Common myeloid progenitor, CD34-positive (primary cell): ENCODE measurements at regions not wholly inside any gene's neighbourhood (a gene's known extent, or its start where the extent isn't known, plus 50 kb on each side); places are given as distances from the start of the nearest gene placed in this dataset.
"Not testable (repeated sequence)": the region's sequence is repeated elsewhere in the genome, so short reads cannot be mapped to it uniquely, and the experiment has no call there.

ENCODE experiments used
- CTCF ChIA-PET: fragments of 350-600 bp; sonication (Branson Sonifier 250); formaldehyde crosslinking; loops from one replicate; lab custom pipeline; 2021; ENCODE audit warnings: antibody characterized with exemption; lab: Charles Lee
- POLR2A ChIA-PET: fragments of 350-600 bp; sonication (Branson Sonifier 250); formaldehyde crosslinking; loops from one replicate; lab custom pipeline; 2021; ENCODE audit warnings: antibody characterized with exemption; lab: Charles Lee
- DNase-seq, 3 donors: peaks; one replicate each; pipeline versions ENCODE4 v3.0.0 to v3.0.0-alpha.2; 2013
- H3K27ac ChIP-seq, 2 experiments: 1 replicate in 1 of 2; 2 replicates in 1 of 2; pipeline ENCODE4 v1.7.0; 2013; ENCODE audit warnings: inconsistent platforms in 2 of 2, low read length in 2 of 2, mild to moderate bottlenecking in 2 of 2, low read depth in 1 of 2, moderate library complexity in 1 of 2; ENCODE audit not compliant: severe bottlenecking in 2 of 2, insufficient read depth in 1 of 2, poor library complexity in 1 of 2
- H3K27me3 ChIP-seq, 5 experiments: replicated peaks in 2 of 5; 1 replicate in 3 of 5; 2 replicates in 2 of 5; pipeline versions ENCODE4 v1.6.1 to v1.7.0; 2013; ENCODE audit warnings: low read length in 4 of 5, mild to moderate bottlenecking in 2 of 5, moderate library complexity in 2 of 5, inconsistent platforms in 1 of 5; ENCODE audit not compliant: insufficient read depth in 5 of 5, control insufficient read depth in 4 of 5
- H3K36me3 ChIP-seq, 4 experiments: 1 replicate in 2 of 4; 2 replicates in 2 of 4; pipeline versions ENCODE4 v1.6.1 to v1.7.0; 2013; ENCODE audit warnings: low read length in 3 of 4, control low read depth in 1 of 4, mild to moderate bottlenecking in 1 of 4; ENCODE audit not compliant: control insufficient read depth in 4 of 4, insufficient read depth in 4 of 4
- H3K4me1 ChIP-seq, 4 experiments: 1 replicate in 3 of 4; 2 replicates in 1 of 4; pipeline versions ENCODE4 v1.6.1 to v1.7.1; 2013; ENCODE audit warnings: low read length in 3 of 4, mild to moderate bottlenecking in 3 of 4, control low read depth in 1 of 4, inconsistent platforms in 1 of 4, moderate library complexity in 1 of 4; ENCODE audit not compliant: control insufficient read depth in 4 of 4, insufficient read depth in 4 of 4; ENCODE audit errors: control extremely low read depth in 1 of 4
- H3K4me3 ChIP-seq, 7 experiments: 1 replicate in 4 of 7; 2 replicates in 3 of 7; pipeline versions ENCODE4 v1.5.1 to v1.7.0; 2013; ENCODE audit warnings: mild to moderate bottlenecking in 7 of 7, low read length in 6 of 7, moderate library complexity in 6 of 7, inconsistent platforms in 2 of 7, low read depth in 2 of 7, control low read depth in 1 of 7; ENCODE audit not compliant: insufficient read depth in 4 of 7, control insufficient read depth in 1 of 7; ENCODE audit errors: extremely low read depth in 1 of 7
- H3K9me3 ChIP-seq, 5 experiments: 1 replicate in 4 of 5; 2 replicates in 1 of 5; pipeline versions ENCODE4 v1.6.1 to v1.7.1; 2013; ENCODE audit warnings: low read length in 4 of 5, mild to moderate bottlenecking in 2 of 5, inconsistent platforms in 1 of 5, low read depth in 1 of 5, moderate library complexity in 1 of 5; ENCODE audit not compliant: control insufficient read depth in 4 of 5, insufficient read depth in 2 of 5; ENCODE audit errors: control extremely low read depth in 1 of 5
- WGBS: methylation state at CpG from one replicate; pipeline ENCODE4 v1.1.5; 2013; ENCODE audit not compliant: insufficient coverage; 5-methylcytosine and 5-hydroxymethylcytosine counted together

GRCh38 chrX:102858826-102859549 is 78.1 kb upstream of the RAB40AL start:
- H3K27ac ChIP-seq, H3K4me3 ChIP-seq, H3K36me3 ChIP-seq, CTCF ChIA-PET, POLR2A ChIA-PET, H3K4me1 ChIP-seq, H3K9me3 ChIP-seq, H3K27me3 ChIP-seq, DNase-seq: not testable (repeated sequence)
- 94% methylated on average over 3 of the region's 8 CpGs for WGBS

GRCh38 chrX:102859550-102859871 is 77.6 kb upstream of the RAB40AL start:
- ChIA-PET POLR2A (no interaction called here), CTCF (no interaction called here)
- DNase-seq, result no peak
- Histone ChIP-seq H3K36me3 (no peaks in the 10 kb centered on the region), H3K4me3 (no peak overlapping the region), H3K4me1 (no peaks in the 10 kb centered on the region), H3K9me3 (no peaks in the 10 kb centered on the region), H3K27me3 (no peaks in the 10 kb centered on the region), H3K27ac (no peak overlapping the region)
- WGBS, result 100% methylated on average over 1 of the region's 1 CpG

DNA sequence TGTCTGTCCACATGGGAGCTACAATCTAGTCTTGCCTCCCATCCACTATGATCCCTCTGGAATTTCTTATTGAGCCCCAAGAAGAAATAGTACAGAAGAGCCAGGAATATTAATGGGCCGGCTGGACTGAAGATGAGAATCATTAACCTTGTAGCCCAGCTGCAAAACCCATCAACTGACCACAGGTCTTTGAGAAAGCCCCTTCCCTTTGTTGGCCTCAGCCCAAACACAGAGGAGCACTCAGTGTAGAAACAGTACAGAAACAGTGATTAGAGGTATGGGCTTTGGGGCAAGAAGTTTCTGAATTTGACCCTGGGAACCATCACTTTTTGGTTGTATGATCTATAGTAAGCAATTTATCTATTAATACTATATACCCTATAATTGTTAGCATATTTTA is 76.8 kb upstream of the RAB40AL start:
- H3K4me1 ChIP-seq, result no peaks in the 10 kb centered on the region
- no peaks in the 10 kb centered on the region for H3K27me3 ChIP-seq
- no CpG with 5 or more reads among the region's 1 CpG for WGBS
- no peaks in the 10 kb centered on the region for H3K9me3 ChIP-seq
- ChIA-PET CTCF (no interaction called here), POLR2A (no interaction called here)
- H3K4me3 ChIP-seq, result no peak overlapping the region
- H3K36me3 ChIP-seq, result peaks cover 0 to 3% (median 0%) of the 10 kb centered on the region in 4 experiments
- H3K27ac ChIP-seq, result no peak overlapping the region
- no peak for DNase-seq

- Histone ChIP-seq H3K27me3 (no peaks in the 10 kb centered on the region), H3K27ac (no peak overlapping the region), H3K4me1 (no peaks in the 10 kb centered on the region), H3K36me3 (peaks cover 0 to 8% (median 0%) of the 10 kb centered on the region in 4 experiments), H3K9me3 (no peaks in the 10 kb centered on the region), H3K4me3 (no peak overlapping the region)
- peak; percentile 66 to 91 (median 85) for DNase-seq
- WGBS, result 0% methylated on average over 2 of the region's 4 CpGs
- POLR2A ChIA-PET, result no interaction called here
- CTCF ChIA-PET, result no interaction called here
These were observed 73.3 kb upstream of the RAB40AL start for GRCh38 chrX:102863735-102864134.

- Histone ChIP-seq H3K4me3 (no peak overlapping the region), H3K4me1 (no peaks in the 10 kb centered on the region), H3K36me3 (peaks cover 0 to 8% (median 0%) of the 10 kb centered on the region in 4 experiments), H3K27me3 (no peaks in the 10 kb centered on the region), H3K27ac (no peak overlapping the region), H3K9me3 (no peaks in the 10 kb centered on the region)
- ChIA-PET CTCF (interaction anchor here (0.8 kb wide), 1 partner anchor 13 kb away, joined by 3 read pairs; no protein-coding TSS in a partner anchor), POLR2A (no interaction called here)
- no peak for DNase-seq
- 67% methylated on average over 1 of the region's 2 CpGs for whole genome bisulfite sequencing
These were observed 70.0 kb upstream of the RAB40AL start for GRCh38 chrX:102866981-102867656.

- Histone ChIP-seq H3K4me1 (no peaks in the 10 kb centered on the region), H3K27me3 (no peaks in the 10 kb centered on the region), H3K27ac (no peak overlapping the region), H3K9me3 (peaks cover 0 to 2% (median 0%) of the 10 kb centered on the region in 5 experiments), H3K4me3 (no peak overlapping the region), H3K36me3 (peaks cover 0 to 11% (median 1%) of the 10 kb centered on the region in 4 experiments)
- WGBS, result 85% methylated on average over 7 of the region's 7 CpGs
- no peak for DNase-seq
- ChIA-PET CTCF (no interaction called here), POLR2A (no interaction called here)
These were observed 53.6 kb upstream of the RAB40AL start for GRCh38 chrX:102883491-102883890.
